Type B pancreatic cell (in vitro differentiated cells): ENCODE measurements at regions not wholly inside any gene's neighbourhood (a gene's known extent, or its start where the extent isn't known, plus 50 kb on each side); places are given as distances from the start of the nearest gene placed in this dataset.

Experiments
- DNase-seq: peaks from one replicate; pipeline ENCODE4 v3.0.0; 2021; ENCODE audit warnings: mixed read lengths; ENCODE audit not compliant: unreplicated experiment; ENCODE audit errors: extremely low spot score
- H3K27ac Mint-ChIP-seq: 2 replicates; pipeline ENCODE4 v1.8.0; 2021; ENCODE audit warnings: mild to moderate bottlenecking, mixed read lengths
- H3K27me3 Mint-ChIP-seq: 2 replicates; pipeline ENCODE4 v1.8.0; 2021; ENCODE audit warnings: mixed read lengths
- H3K36me3 Mint-ChIP-seq: 2 replicates; pipeline ENCODE4 v1.8.0; 2021; ENCODE audit warnings: mixed read lengths
- H3K4me1 Mint-ChIP-seq: one replicate; pipeline ENCODE4 v1.8.0; 2021; ENCODE audit warnings: mixed read lengths; ENCODE audit not compliant: unreplicated experiment
- H3K4me3 Mint-ChIP-seq: 2 replicates; pipeline ENCODE4 v1.8.0; 2021; ENCODE audit warnings: mild to moderate bottlenecking, mixed read lengths
- H3K9me3 Mint-ChIP-seq: 2 replicates; pipeline ENCODE4 v1.8.0; 2021; ENCODE audit warnings: mixed read lengths
- CTCF ChIP-seq: fragments of 200-600 bp; sonication (generic); conservative IDR thresholded peaks from 2 replicates; pipeline ENCODE4 v1.5.0; 2021; ENCODE audit warnings: antibody characterized with exemption, mild to moderate bottlenecking

GRCh38 chr1:191857600-191857999 is 300.7 kb upstream of the RGS18 start:
- no peak for DNase-seq
- H3K4me3 Mint-ChIP-seq, result no peak overlapping the region
- H3K9me3 Mint-ChIP-seq, result no peaks in the 10 kb centered on the region
- no peaks in the 10 kb centered on the region for H3K36me3 Mint-ChIP-seq
- no peaks in the 10 kb centered on the region for H3K27me3 Mint-ChIP-seq
- no peaks in the 10 kb centered on the region for H3K4me1 Mint-ChIP-seq
- no peak overlapping the region for H3K27ac Mint-ChIP-seq
- no peak for TF ChIP-seq CTCF

- DNase-seq, result no peak
- no peaks in the 10 kb centered on the region for H3K4me1 Mint-ChIP-seq
- H3K36me3 Mint-ChIP-seq, result no peaks in the 10 kb centered on the region
- H3K27me3 Mint-ChIP-seq, result no peaks in the 10 kb centered on the region
- no peaks in the 10 kb centered on the region for H3K9me3 Mint-ChIP-seq
- no peak overlapping the region for H3K27ac Mint-ChIP-seq
- TF ChIP-seq CTCF, result no peak
- no peak overlapping the region for H3K4me3 Mint-ChIP-seq
Measured at GRCh38 chr1:191865479-191865878, 292.8 kb upstream of the RGS18 start.

GRCh38 chr1:191866155-191866554 is 292.1 kb upstream of the RGS18 start:
- H3K9me3 Mint-ChIP-seq, result no peaks in the 10 kb centered on the region
- DNase-seq, result no peak
- no peak for TF ChIP-seq CTCF
- H3K4me3 Mint-ChIP-seq, result no peak overlapping the region
- no peaks in the 10 kb centered on the region for H3K4me1 Mint-ChIP-seq
- no peaks in the 10 kb centered on the region for H3K27me3 Mint-ChIP-seq
- H3K36me3 Mint-ChIP-seq, result no peaks in the 10 kb centered on the region
- no peak overlapping the region for H3K27ac Mint-ChIP-seq

- H3K4me3 Mint-ChIP-seq, result no peak overlapping the region
- H3K27ac Mint-ChIP-seq, result no peak overlapping the region
- no peak for TF ChIP-seq CTCF
- no peaks in the 10 kb centered on the region for H3K36me3 Mint-ChIP-seq
- no peaks in the 10 kb centered on the region for H3K9me3 Mint-ChIP-seq
- H3K4me1 Mint-ChIP-seq, result no peaks in the 10 kb centered on the region
- no peaks in the 10 kb centered on the region for H3K27me3 Mint-ChIP-seq
- no peak for DNase-seq
Measured at GRCh38 chr1:191869790-191870312, 288.4 kb upstream of the RGS18 start.

GRCh38 chr1:191870490-191870889 is 287.8 kb upstream of the RGS18 start:
- no peaks in the 10 kb centered on the region for H3K36me3 Mint-ChIP-seq
- no peak overlapping the region for H3K4me3 Mint-ChIP-seq
- no peaks in the 10 kb centered on the region for H3K9me3 Mint-ChIP-seq
- no peak for TF ChIP-seq CTCF
- H3K27ac Mint-ChIP-seq, result no peak overlapping the region
- H3K27me3 Mint-ChIP-seq, result no peaks in the 10 kb centered on the region
- no peak for DNase-seq
- H3K4me1 Mint-ChIP-seq, result no peaks in the 10 kb centered on the region

- Mint-ChIP-seq H3K27me3 (no peaks in the 10 kb centered on the region), H3K36me3 (no peaks in the 10 kb centered on the region), H3K4me1 (no peaks in the 10 kb centered on the region), H3K27ac (no peak overlapping the region), H3K9me3 (no peaks in the 10 kb centered on the region), H3K4me3 (no peak overlapping the region)
- no peak for TF ChIP-seq CTCF
- no peak for DNase-seq
Measured at GRCh38 chr1:191875994-191876393, 282.3 kb upstream of the RGS18 start.
